GM18867 (cell line): ENCODE measurements at regions not wholly inside any gene's neighbourhood (a gene's known extent, or its start where the extent isn't known, plus 50 kb on each side); places are given as distances from the start of the nearest gene placed in this dataset.

Experiments
- ATAC-seq: cut with Tn5 transposase; IDR thresholded peaks from one replicate; pipeline ENCODE4 v1.9.1; 2021; ENCODE audit warnings: mild to moderate bottlenecking, moderate library complexity; ENCODE audit not compliant: unreplicated experiment

DNA sequence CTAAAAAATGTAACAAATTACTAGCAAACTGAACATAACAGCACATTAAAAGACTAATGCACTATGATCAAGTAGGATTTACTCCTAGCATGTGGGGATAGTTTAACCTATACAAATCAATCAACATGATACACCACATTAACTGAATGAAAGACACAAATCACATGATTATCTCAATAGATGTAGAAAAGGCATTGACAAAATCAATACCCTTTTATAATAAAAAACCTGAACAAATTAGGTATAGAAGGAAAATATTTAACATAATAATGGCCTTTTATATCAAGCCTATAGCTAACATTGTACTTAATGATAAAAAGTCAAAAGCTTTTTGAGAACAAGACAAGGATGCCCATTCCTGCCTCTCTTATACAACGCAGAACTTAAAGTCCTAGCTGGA, 540.0 kb downstream of the RERGL start:
- no peak for ATAC-seq

DNA sequence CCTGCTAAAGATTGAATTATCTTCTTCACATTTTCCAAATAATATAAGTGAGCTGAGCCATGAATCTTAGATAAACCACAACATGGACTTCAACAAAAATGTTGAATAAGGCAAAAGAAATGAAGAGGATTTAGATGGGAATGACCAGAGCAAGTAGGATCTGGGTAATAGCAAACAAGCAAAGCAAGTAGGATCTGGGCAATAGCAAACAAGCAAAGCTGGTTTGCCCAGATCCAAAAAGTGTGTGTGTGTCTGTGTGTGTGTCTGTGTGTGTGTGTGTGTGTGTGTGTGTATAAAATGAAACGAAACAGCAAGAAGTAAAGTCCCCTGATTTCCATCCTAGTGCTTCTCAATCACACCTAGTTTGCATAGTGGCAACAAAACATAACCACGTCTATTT, 549.1 kb downstream of the RERGL start:
- ATAC-seq = no peak

DNA sequence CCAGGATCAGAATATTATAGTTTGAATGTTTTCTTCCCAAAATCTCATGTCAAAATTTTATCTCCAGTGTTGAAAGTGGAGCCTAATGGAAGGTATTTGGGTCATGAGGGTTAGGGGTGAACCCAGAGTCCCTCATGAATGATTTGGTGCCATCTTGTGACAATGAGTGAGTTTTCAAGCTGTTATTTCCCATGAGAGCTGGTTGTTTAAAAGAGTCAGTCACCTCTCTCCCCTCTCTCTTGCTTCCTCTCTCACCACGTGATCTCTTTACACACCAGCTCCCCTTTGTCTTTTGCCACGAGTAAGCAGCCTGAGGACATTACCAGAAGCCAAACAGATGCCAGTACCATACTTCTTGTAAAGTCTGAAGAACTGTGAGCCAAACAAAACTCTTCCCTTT, 561.6 kb downstream of the RERGL start:
- no peak for ATAC-seq

DNA sequence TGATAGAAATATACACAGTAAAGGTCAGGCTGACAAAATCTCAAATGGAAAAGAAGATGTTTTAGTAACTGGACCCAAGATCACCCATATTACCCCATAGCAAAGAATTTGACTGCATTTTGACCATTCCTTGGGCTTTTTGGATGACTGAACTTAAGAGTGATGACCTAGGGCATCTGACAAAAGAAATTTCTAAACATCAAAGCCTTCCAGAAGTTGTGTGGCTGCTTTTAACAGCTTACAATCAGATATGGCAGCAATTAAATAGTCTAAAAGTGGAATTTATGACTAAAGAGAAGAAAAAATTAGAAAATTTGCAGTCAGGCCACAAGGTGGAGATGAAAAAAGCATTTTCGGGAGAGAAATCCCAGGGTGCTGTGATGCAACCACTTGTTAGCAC, 563.0 kb downstream of the RERGL start:
- ATAC-seq = no peak

DNA sequence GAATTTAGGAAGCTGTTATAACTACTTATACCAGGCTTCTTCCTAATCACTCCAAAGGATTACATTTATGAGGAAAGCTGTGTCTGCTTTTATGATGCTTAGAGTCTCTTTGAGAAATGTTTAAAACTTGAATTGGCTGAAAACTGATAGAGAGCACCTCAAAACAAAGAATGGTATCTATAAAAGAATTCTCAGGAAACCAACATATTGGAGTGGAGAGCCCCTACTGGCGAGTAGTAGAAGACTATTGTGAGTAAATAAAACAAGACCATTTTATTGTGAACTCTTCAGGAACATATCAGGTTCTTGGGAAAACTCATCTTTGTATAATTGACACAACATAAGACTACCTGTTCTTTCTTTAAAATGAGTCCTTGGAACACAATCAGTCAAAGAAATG, 578.6 kb downstream of the RERGL start:
- ATAC-seq = no peak

DNA sequence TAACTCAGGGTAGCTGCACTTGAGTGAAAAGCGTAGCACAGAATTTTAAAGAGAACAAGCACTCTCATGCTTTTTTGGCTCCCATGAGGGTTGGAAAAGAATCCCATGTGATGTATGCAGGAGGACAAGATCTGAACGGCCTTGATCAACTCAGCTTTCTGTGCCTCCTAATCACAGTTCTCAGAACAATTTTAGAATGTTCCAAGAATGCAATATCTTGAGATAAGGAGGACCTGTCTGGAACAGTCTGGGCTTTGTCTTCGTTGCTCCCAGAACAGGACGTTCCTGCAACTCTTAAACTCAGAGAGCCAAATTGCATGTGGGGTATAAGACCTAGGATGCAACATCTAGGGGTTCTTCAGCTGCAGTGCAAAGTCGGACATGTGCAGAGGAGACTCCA, 582.7 kb downstream of the RERGL start:
- ATAC-seq = no peak

DNA sequence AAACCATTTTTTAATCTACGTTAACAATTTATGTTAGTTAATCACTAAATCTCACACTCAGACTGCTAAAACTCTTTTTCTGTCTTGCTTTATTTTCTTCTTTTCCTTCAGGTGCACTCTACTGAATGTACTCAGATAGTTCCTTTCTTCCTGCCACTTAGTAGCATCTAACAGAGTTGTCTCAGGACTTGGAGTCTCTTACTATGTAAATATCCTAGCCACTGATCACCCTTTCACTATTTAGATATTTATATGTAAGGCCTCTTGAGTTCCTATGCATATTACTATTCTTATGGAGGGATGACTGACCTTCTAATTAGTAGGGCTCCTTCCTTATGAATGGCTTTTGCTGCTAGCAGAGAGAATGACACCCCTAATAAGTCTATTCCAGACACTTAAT, 586.3 kb downstream of the RERGL start:
- no peak for ATAC-seq

DNA sequence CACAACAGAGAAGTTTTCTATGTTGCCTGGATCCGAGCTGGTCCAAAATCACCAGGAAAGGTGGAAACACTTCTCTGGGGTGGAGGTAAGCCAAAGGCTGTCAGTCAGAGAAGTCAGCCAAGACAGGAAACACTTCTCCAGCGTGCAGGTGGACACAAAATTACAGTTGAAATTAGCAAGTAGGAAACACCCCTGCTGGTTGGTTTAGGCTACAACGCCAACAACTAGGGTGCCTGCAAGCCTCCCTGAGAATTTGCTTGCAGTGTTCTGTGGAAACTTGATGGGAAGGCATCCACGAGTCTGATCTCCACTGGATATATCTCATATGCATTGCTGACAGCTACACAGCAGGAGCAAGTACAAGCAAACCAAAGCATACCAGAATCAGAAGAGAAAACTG, 600.5 kb downstream of the RERGL start:
- ATAC-seq = no peak

DNA sequence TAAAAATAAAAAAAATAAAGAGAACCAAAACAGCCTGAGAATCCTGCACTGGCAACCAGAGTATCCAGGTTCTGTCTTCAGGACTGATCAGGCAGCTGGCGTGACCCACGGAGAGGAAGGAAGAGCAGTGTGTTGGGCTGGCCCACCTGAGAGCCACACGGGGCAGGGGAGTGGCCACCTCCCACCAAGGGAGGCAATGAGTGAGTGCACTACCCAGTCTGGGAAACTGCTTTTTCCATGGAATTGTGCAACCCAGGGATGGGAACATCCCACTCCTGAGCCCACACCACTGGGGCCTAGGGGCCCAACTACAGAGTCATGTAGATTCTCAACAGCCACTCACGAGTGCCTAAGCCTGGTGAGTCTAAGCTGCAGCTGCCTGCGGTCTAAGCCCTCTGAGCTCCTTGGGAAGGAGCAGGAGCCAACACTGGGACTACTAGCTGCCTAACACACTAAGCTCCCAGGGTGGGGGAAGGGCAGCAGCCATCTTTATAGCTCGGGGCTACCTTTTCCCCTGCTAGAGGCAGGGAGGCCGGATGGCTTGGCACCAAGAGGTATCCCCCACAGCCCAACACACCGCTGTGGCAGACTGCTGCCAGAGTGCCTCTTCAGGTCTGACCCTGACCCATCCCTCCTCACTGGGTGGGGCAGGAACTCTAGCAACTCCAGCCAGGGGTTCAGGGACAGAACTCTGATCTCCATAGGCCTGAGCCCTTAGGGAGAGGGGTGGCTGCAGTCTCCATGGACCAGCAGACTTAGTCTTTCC, 610.9 kb downstream of the RERGL start:
- no peak for ATAC-seq

DNA sequence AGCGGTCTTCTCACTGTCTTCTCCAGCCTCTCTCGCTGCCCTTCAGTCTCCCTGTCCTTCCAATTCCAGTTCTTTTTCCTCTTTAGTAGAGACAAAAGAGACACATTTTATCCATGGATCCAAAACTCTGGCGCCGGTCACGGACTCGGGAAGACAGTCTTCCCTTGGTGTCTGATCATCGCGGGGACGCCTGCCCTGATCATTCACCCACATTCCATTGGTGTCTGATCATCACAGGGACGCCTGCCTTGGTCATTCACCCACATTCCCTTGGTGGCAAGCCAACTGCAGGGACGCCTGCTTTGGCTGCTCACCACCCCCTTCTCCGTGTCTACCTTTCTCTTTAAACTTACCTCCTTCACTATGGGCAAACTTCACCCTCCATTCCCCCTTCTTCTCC, 619.5 kb downstream of the RERGL start:
- no peak for ATAC-seq

DNA sequence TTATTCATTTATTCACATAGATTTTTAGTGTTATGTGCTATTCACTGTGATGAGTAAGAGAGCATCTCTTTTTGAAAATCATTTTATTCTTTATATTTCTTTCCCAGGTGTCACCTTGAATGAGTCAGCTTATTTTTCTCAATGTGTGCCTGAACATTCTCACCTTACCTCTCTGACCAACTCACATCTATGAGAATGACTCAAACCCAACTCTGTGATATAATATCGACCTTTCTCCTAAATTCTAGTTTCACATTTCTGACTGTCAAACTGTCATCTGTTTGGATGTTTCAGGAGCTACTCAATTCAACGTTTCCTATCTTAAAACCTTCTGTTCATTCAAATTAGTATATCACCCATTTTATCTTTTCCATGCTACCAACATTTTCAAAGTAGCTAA, 630.8 kb downstream of the RERGL start:
- no peak for ATAC-seq

DNA sequence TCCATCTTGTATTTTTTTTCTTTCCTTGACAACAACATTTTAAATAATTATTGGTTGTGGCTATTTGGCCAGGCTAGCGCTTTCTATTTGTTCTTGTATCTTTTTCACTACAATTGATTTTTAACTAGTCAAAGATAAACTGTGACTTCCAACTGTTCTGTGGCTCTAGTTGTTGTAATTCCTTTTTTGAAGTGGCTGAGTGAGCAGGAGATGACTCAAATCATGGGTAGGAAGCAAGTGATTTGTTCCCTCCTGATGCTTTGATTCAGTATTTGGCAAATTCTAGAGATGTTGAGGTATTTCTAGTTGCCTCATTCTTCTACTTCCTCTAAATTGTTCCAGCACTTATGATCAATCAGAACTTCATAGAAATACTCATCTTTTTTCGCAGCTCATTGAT, 633.5 kb downstream of the RERGL start:
- ATAC-seq = no peak

DNA sequence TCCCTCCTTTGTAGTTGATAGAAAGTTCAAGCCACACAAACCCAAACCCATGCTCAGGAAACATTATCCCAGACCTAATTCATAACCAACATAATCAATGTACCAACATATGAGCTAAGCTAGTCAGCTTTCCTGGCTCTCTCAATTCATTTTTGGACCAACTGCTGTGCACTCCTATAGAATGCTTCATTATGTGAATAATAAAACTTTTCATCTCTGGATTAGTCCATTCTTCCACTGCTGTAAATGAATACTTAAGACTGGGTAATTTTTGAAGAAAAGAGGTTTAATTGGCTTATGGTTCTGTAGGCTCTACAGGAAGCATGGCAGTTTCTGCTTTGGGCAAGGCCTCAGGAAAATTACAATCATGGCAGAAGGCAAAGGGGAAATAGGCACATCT, 651.9 kb downstream of the RERGL start:
- ATAC-seq = no peak

DNA sequence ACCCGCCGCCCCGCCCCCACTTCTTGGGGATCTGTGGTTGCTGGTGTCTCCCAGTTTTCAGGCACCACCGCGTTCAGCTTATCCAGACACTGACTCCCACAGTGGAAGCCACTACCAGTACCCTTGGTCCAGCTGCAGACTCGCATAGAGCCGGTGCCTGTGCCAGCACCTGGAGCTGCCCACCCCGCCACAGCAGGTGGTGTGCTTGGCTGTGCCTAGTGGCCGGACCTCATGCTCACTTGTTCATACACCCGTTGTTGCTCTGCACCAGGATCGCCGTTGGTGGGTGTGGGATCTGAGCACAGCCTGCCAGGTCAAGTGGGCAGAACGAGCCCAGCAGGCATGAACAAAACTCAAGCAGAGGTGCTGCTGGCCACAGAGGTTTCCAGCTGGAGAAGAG, 673.2 kb downstream of the RERGL start:
- no peak for ATAC-seq

DNA sequence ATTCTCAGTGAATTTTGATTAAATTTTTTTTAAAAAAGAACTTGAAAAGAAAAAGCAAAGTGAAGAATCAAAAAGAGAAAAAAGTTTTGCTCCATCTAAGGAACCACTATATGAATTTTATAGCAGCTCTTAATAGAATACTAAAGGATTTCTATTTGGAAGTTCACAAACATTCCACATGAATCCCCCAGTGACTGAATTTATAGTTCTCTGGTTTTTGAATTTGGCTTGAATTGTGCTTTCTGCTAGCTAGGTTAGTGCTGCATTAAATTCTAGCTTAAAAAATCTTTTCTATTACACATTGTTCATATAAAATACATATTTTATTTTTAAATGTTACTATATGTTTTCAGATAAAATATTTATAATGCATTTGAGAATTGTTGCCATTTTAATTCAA, 675.4 kb downstream of the RERGL start:
- ATAC-seq = no peak

DNA sequence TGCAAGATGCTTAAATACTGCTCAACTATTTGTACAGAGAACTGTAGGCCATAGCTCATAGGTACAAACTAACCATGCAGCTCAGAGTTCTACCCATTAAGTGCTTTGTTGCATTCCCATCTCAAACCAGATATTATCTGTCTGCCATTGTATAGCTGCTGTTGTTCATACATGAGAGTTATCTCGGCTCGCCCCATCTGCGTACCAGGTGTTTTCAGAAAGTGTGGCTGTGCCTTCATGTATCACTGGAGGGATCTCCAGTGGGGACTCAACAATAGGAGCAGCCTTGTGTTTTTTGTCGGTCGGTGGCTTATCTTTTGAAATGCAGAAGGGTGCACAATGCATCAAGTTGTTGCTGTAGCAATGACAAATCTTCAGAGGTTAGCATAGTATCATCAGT, 678.3 kb downstream of the RERGL start:
- no peak for ATAC-seq

DNA sequence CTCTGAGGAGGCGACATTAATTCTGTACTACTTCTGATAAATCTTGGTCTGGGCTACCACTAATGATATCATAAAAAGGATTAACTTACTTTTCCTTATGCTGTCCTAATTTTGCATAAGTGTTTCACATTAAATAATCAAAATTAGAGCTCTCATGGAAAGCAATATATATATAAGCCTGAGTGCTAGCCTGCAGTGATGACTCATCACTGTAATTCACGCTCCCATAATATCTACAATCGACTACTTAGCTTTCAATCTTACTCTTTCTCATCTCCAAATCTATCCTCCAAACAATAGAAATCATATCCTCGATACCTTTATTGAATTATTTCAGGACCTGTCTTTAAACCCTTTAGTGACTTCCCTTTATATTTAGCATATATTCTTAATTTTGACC, 701.3 kb downstream of the RERGL start:
- ATAC-seq = no peak

DNA sequence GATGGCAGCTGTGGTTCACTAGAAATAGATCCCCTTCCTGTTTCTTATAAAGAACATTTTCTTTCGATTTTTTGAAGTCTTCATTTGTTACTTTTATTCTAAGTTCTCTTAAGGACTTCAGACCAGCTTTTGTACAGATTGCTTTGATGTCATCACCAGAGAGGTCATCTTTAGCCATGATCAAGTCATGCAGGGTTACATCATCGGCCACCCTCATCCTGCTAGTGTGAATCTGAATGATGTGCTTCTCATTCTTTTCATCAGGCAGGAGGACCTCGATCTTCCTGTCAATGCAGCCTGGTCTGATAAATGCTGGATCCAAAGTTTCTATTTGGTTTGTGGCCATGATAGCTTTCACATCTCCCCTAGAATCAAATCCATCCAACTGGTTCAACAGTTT, 706.7 kb downstream of the RERGL start:
- ATAC-seq = no peak

DNA sequence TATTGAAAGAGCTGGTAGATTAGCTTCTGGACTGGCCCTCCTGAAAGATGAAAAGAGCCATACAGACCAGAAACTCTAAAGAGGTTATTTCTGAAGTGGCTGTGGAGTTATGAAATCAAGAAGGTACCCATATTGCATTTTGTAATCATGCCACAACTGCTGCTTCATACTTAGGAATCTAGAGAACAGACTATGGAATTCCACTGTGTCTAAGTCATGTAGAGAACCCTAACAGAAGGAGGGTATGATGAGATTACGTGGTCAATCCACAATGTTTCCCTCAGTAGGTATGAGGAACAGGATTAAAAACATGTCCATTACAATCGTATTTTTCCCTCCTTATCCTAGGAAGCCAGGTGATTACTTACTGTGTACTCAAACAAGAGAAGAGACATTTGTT, 708.8 kb downstream of the RERGL start:
- ATAC-seq = no peak

DNA sequence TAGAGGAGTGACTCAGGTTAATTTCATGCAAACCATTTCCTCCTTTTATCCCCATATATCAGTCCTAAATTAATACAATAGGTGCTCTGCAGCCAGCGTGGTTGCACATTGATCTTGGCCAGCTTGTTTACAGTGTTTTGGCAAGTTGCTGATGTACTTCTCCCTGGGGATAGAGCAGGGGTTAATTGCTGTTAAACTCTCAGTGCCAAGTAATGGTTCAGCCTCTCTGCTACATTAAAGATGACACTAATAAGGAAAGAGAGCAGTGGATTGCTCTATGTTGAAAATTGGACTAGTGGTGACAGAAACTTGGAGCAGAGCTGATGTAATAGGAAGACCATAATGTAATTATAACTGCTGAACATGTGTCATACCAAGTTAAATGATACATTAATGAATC, 717.5 kb downstream of the RERGL start:
- no peak for ATAC-seq

DNA sequence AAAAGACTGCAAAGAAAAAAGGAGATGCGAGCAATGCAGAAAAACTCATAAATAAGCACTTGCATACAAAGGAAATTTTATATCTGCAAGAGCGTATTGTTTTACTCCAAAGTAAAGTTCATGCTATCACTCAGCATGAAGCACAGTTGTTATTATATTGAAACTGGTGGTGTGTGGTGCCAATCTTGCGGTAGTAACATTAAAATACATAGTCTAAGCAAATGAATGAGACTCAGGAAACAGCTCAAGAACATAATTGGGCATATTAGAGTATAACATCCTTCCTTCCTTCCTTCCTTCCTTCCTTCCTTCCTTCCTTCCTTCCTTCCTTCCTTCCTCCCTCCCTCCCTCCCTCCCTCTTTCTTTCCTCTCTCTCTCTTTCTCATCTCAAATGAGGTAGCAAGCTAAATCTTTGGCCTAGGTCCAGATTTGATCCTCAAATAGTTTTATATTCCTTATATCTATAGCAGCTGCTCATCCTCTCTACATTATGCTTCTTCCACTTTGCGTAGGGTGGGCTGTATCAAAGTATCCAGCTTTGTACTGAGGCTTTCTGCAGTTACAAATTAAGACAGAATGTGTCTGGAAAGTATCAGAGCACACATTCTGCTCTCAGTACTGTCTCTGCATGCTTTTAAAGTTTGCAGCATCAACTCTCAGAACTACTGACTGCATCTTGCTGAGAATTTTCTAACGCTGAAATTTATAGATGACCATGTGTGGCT, 718.3 kb downstream of the RERGL start:
- no peak for ATAC-seq

DNA sequence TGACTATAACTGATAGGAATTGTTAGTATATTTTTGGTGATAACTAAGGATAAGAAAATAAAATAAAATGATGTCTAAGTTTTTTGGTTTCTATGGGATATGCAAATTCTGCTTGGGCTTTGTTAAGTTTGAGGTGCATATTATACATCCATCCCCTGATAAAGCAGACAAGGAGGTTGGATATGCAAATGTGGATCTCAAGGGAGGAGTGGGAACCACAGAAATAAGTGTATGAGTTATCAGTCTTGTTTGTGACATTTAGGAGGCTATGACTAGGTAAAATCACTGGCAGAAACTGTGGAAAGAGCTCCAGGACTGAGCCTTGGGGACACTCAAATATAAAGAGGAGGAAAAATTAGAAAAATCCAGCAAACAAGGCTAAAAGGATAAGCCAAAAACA, 719.4 kb downstream of the RERGL start:
- ATAC-seq = no peak

DNA sequence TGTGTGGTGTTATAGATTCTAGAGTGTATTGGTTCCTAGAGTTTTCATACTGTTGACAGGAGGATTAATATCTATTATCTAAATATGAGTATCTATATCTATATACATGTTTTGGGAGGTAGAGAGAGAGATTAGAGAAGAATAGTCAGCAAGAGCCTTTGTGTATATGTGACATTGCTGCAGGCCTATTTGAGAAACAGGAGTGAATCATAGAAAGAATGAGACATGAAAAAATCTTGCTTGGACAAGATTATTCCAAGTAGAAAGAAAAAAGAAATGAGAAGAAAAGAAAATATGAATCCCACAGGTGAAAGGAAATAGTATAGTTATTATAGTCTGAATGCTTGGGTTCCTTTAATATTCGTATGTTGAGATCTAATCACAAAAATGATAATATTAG, 720.4 kb downstream of the RERGL start:
- ATAC-seq = no peak
